OCI-LY3 (cell line): ENCODE measurements at regions not wholly inside any gene's neighbourhood (a gene's known extent, or its start where the extent isn't known, plus 50 kb on each side); places are given as distances from the start of the nearest gene placed in this dataset.

Experiments
- H2AFZ ChIP-seq: fragments of 200-600, 300-600 bp; shearing (Covaris generic); 2 replicates; pipeline ENCODE4 v1.6.0; 2014; ENCODE audit warnings: antibody characterized with exemption, low read depth, low read length
- H3K27ac ChIP-seq: fragments of 200-600, 300-600 bp; sonication (generic); 2 replicates; pipeline ENCODE4 v1.5.1; 2014; ENCODE audit warnings: mild to moderate bottlenecking, low read length, moderate library complexity, mixed read lengths
- H3K27me3 ChIP-seq: fragments of 200-600, 300-600 bp; sonication (generic); 2 replicates; pipeline ENCODE4 v1.6.1; 2014; ENCODE audit warnings: low read depth, low read length, mixed read lengths
- H3K36me3 ChIP-seq: fragments of 200-600, 300-600 bp; sonication (generic); replicated peaks from 2 replicates; pipeline ENCODE3; 2014; ENCODE audit warnings: low read depth, low read length, mixed read lengths
- H3K4me1 ChIP-seq: fragments of 300-600, 200-600 bp; sonication (generic); 2 replicates; pipeline ENCODE4 v1.6.1; 2014; ENCODE audit warnings: low read length, mixed read lengths
- H3K4me2 ChIP-seq: fragments of 200-600, 300-600 bp; sonication (generic); 2 replicates; pipeline ENCODE4 v1.6.1; 2014; ENCODE audit warnings: low read length, mixed read lengths
- H3K4me3 ChIP-seq: fragments of 300-600, 200-600 bp; sonication (generic); 2 replicates; pipeline ENCODE4 v1.5.1; 2014; ENCODE audit warnings: antibody characterized with exemption, mild to moderate bottlenecking, low read length, moderate library complexity
- H3K79me2 ChIP-seq: fragments of 300-600, 200-600 bp; shearing (Covaris generic); 2 replicates; pipeline ENCODE4 v1.6.1; 2014; ENCODE audit warnings: mild to moderate bottlenecking, low read length, mixed read lengths
- H3K9ac ChIP-seq: fragments of 300-600, 200-600 bp; shearing (Covaris generic); 2 replicates; pipeline ENCODE4 v1.6.0; 2014; ENCODE audit warnings: mild to moderate bottlenecking, low read length, moderate library complexity
- H3K9me3 ChIP-seq: fragments of 200-600, 300-600 bp; shearing (Covaris generic); 2 replicates; pipeline ENCODE4 v1.6.1; 2014; ENCODE audit warnings: low read length, mixed read lengths; ENCODE audit not compliant: insufficient read depth
- H4K20me1 ChIP-seq: fragments of 200-600, 300-600 bp; sonication (generic); 2 replicates; pipeline ENCODE4 v1.6.1; 2016; ENCODE audit warnings: low read length, mixed read lengths; ENCODE audit not compliant: insufficient read depth
- CTCF ChIP-seq: fragments of 200-600, 300-600 bp; sonication (generic); IDR thresholded peaks from 2 replicates; pipeline ENCODE4 v1.5.1; 2014; ENCODE audit warnings: antibody characterized with exemption, low read length, low read depth
- EZH2phosphoT487 ChIP-seq: fragments of 200-600 bp; shearing (Covaris generic); IDR thresholded peaks from 2 replicates; pipeline ENCODE4 v1.6.1; 2018; ENCODE audit warnings: antibody characterized with exemption, mixed run types, low read depth

DNA sequence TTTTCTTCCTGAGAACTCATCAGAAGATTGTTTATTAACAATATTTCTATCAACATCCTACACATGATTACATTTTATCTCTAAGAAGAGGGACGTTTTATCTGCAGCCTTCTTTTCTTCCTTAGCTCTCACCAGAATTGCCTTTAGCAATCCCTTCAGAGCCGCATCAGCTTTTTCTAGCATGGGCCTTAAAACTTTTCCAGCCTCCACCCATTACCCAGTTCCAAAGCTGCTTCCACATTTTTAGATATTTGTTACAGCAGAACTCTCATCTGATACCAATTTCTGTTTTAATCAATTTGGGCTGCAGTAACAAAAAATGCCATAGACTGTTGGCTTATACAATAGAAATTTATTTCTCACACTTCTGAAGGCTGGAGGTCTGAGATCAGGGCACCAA lies 281.5 kb downstream of the THBS2 start:
- no peaks in the 10 kb centered on the region for H4K20me1 ChIP-seq
- H3K4me3 ChIP-seq, result no peak overlapping the region
- no peaks in the 10 kb centered on the region for H3K27me3 ChIP-seq
- no peak overlapping the region for H3K9ac ChIP-seq
- no peak overlapping the region for H2AFZ ChIP-seq
- no peak for TF ChIP-seq EZH2phosphoT487
- TF ChIP-seq CTCF, result no peak
- H3K79me2 ChIP-seq, result no peaks in the 10 kb centered on the region
- no peaks in the 10 kb centered on the region for H3K36me3 ChIP-seq
- H3K9me3 ChIP-seq, result no peaks in the 10 kb centered on the region
- H3K27ac ChIP-seq, result no peak overlapping the region
- H3K4me2 ChIP-seq, result no peak overlapping the region
- peaks cover 3% of the 10 kb centered on the region; the same call in 1 of the 2 replicates for H3K4me1 ChIP-seq

DNA sequence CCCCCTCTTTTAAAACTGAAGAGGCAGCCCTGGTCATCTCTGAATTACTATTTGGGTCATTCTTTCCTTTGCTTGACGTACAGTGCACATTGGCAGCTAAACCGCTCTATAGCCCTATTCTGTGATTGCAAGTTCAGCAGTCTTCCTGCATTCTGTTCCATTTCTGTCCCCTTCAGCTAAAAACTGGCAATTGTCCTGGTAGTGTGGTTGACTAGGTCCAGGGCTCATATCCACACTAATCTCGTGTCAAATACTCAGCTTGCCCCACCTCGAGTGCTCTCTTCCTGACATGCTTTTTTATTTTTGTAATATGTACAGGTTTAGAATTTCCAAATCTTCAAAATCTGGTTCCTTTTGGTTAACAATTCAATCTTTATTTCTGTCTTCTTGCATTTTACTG lies 282.1 kb downstream of the THBS2 start:
- Histone ChIP-seq H3K4me2 (no peak overlapping the region), H3K9me3 (no peaks in the 10 kb centered on the region), H3K27me3 (no peaks in the 10 kb centered on the region), H3K4me1 (peaks cover 3% of the 10 kb centered on the region; the same call in 1 of the 2 replicates), H3K79me2 (no peaks in the 10 kb centered on the region), H3K4me3 (no peak overlapping the region), H4K20me1 (no peaks in the 10 kb centered on the region), H3K9ac (no peak overlapping the region), H3K27ac (no peak overlapping the region), H3K36me3 (no peaks in the 10 kb centered on the region), H2AFZ (no peak overlapping the region)
- TF ChIP-seq CTCF (no peak), EZH2phosphoT487 (no peak)

- Histone ChIP-seq H3K4me3 (no peak overlapping the region), H4K20me1 (no peaks in the 10 kb centered on the region), H2AFZ (no peak overlapping the region), H3K4me2 (no peak overlapping the region), H3K36me3 (no peaks in the 10 kb centered on the region), H3K9ac (no peak overlapping the region), H3K9me3 (no peaks in the 10 kb centered on the region), H3K27ac (no peak overlapping the region), H3K79me2 (no peaks in the 10 kb centered on the region), H3K4me1 (peaks cover 3% of the 10 kb centered on the region; the same call in 1 of the 2 replicates), H3K27me3 (no peaks in the 10 kb centered on the region)
- no peak for TF ChIP-seq CTCF
- no peak for TF ChIP-seq EZH2phosphoT487
Measured at GRCh38 chr6:168968801-168969200, 284.8 kb downstream of the THBS2 start.

GRCh38 chr6:168968228-168968627 lies 285.4 kb downstream of the THBS2 start:
- TF ChIP-seq EZH2phosphoT487 (no peak), CTCF (no peak)
- Histone ChIP-seq H3K4me1 (peaks cover 3% of the 10 kb centered on the region; the same call in 1 of the 2 replicates), H4K20me1 (no peaks in the 10 kb centered on the region), H3K4me3 (no peak overlapping the region), H2AFZ (no peak overlapping the region), H3K36me3 (no peaks in the 10 kb centered on the region), H3K9me3 (no peaks in the 10 kb centered on the region), H3K79me2 (no peaks in the 10 kb centered on the region), H3K27ac (no peak overlapping the region), H3K4me2 (no peak overlapping the region; the same call in 1 of the 2 replicates), H3K27me3 (no peaks in the 10 kb centered on the region), H3K9ac (no peak overlapping the region)
